ENCODE measurements at regions not wholly inside any gene's neighbourhood (a gene's known extent, or its start where the extent isn't known, plus 50 kb on each side); places are given as distances from the start of the nearest gene placed in this dataset.
"Not testable (repeated sequence)": the region's sequence is repeated elsewhere in the genome, so short reads cannot be mapped to it uniquely, and the experiment has no call there.

DNA sequence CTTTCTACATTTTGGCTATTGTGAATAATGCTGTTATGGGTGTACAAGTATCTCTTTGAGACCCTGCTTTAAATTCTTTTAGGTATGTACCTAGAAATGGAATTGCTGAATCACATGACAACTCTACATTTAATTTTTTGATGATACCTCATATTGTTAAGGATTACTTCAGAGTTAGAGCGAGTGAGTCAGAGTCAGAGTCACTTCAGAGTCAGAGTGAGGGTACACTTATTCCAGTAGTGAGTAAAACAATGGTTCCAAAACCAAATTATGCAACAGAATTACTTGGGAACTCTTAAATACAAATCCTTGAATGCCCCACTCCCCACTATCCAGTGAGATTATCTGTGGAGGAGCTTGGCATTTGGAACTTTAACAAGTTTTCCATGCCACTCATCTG, 50.3 kb upstream of the SNRK start:
- DNase-seq (ENCODE audit: low spot score in 2 of 2) (no peak), ATAC-seq (peak; percentile 67 to 77)
- Mint-ChIP-seq H3K9me3 (peaks cover 0 to 13% of the 10 kb centered on the region in 2 donors), H3K27ac (no peak overlapping the region), H3K36me3 (peaks cover 0 to 17% of the 10 kb centered on the region in 2 donors)

GRCh38 chr3:43233062-43233461, 53.3 kb upstream of the SNRK start:
- Mint-ChIP-seq H3K36me3 (peaks cover 2 to 4% of the 10 kb centered on the region in 2 donors), H3K27ac (peak overlapping the region in 1 of 2 donors; percentile 80), H3K9me3 (peaks cover 3 to 6% of the 10 kb centered on the region in 2 donors)
- no peak for ATAC-seq
- no peak for DNase-seq (ENCODE audit: low spot score in 2 of 2)

GRCh38 chr3:43231276-43232000, 54.9 kb upstream of the SNRK start:
- DNase-seq (ENCODE audit: low spot score in 2 of 2) (no peak), ATAC-seq (no peak)
- Mint-ChIP-seq H3K36me3 (peaks cover 15 to 19% of the 10 kb centered on the region in 2 donors), H3K27ac (no peak overlapping the region), H3K9me3 (peaks cover 12 to 16% of the 10 kb centered on the region in 2 donors)

- Mint-ChIP-seq H3K36me3 (peaks cover 15 to 25% of the 10 kb centered on the region in 2 donors), H3K9me3 (peaks cover 12 to 16% of the 10 kb centered on the region in 2 donors)
- not testable (repeated sequence) for DNase-seq (ENCODE audit: low spot score in 2 of 2); H3K27ac Mint-ChIP-seq; ATAC-seq
These were observed 56.5 kb upstream of the SNRK start for GRCh38 chr3:43229865-43230264.

DNA sequence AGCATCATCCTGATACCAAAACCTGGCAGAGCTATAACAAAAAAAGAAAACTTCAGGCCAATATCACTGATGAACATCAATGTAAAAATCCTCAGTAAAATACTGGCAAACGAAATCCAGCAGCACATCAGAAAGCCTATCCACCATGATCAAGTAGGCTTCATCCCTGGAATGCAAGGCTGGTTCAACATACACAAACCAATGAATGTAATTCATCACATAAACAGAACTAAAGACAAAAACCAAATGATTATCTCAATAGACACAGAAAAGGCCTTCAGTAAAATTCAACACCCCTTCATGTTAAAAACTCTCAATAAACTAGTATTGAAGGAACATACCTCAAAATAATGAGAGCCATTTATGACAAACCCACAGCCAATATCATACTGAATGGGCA, 58.7 kb upstream of the SNRK start:
- not testable (repeated sequence) for ATAC-seq
- peaks cover 15 to 25% of the 10 kb centered on the region in 2 donors for H3K36me3 Mint-ChIP-seq

DNA sequence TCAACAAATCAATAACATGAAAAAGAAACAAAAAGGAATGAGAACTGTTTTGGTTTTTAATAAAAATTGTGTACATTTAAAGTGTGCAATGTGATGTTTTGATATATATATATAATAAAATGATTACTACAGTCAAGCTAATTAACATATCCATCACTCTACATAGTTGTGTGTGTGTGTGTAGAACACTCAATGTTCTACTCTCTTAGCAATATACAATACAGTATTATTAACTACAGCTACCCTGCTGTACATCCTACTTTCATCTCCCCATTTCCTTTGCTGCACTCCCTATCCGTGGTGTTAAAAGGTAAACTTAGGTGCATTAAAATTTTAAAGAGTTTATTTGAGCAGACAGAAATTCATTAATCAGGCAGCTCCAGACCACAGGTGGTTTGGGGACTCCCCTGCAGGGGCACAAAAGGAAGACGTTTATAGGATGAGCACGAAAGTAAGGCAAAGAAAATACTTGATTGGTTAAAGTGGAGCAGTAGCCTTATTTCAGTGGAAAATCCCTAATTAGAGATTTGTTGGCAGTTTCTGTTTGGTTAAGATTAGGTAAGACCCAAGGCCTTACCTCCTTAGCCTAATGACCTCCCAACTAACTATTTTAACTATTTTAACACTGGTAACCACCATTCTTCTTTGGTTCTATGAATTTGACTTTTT, 61.8 kb upstream of the SNRK start:
- peak in 1 of 2 donors; percentile 64 for ATAC-seq
- DNase-seq (ENCODE audit: low spot score in 2 of 2) = no peak
- Mint-ChIP-seq H3K9me3 (peaks cover 9 to 21% of the 10 kb centered on the region in 2 donors), H3K36me3 (peaks cover 15 to 25% of the 10 kb centered on the region in 2 donors), H3K27ac (no peak overlapping the region)

More for the DNA sequence above, 58.7 kb upstream of the SNRK start:
- DNase-seq (ENCODE audit: low spot score in 2 of 2); H3K27ac Mint-ChIP-seq: not testable (repeated sequence)
- peaks cover 12 to 16% of the 10 kb centered on the region in 2 donors for H3K9me3 Mint-ChIP-seq

- Mint-ChIP-seq H3K36me3 (peaks cover 15 to 25% of the 10 kb centered on the region in 2 donors), H3K27ac (no peak overlapping the region), H3K9me3 (peaks cover 9 to 21% of the 10 kb centered on the region in 2 donors)
- ATAC-seq (no peak), DNase-seq (ENCODE audit: low spot score in 2 of 2) (no peak)
These were observed 62.5 kb upstream of the SNRK start for GRCh38 chr3:43223670-43224364.

DNA sequence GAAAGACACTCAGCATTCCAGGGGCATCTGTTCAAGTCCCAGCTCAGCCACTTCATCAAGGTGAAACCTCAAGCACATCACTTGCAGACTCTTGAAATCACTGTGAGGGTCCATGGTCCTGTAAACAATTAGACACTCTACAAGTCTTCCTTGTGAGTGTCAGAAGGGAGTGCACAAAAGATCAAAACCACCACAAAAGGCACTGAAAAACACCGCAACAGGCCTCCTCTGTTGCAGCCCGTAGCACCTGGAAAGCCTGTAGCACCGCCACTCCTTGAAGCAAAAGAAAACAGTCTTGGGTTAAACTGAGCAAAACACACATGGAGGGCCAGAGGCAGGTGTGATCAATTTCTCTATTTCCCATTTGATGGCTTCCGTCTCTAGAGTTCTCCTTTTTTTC, 63.8 kb upstream of the SNRK start:
- H3K27ac Mint-ChIP-seq = no peak overlapping the region
- peaks cover 8 to 17% of the 10 kb centered on the region in 2 donors for H3K36me3 Mint-ChIP-seq
- DNase-seq (ENCODE audit: low spot score in 2 of 2) = no peak

GRCh38 chr3:43221076-43221475, 65.3 kb upstream of the SNRK start:
- Mint-ChIP-seq H3K27ac (no peak overlapping the region), H3K36me3 (peaks cover 0 to 3% of the 10 kb centered on the region in 2 donors), H3K9me3 (peaks cover 0 to 5% of the 10 kb centered on the region in 2 donors)
- ATAC-seq (no peak), DNase-seq (ENCODE audit: low spot score in 2 of 2) (no peak)

More for the DNA sequence above, 63.8 kb upstream of the SNRK start:
- peak; percentile 43 to 61 for ATAC-seq
- peaks cover 1 to 13% of the 10 kb centered on the region in 2 donors for H3K9me3 Mint-ChIP-seq

GRCh38 chr3:43219616-43220015, 66.7 kb upstream of the SNRK start:
- Mint-ChIP-seq H3K36me3 (no peaks in the 10 kb centered on the region), H3K27ac (no peak overlapping the region), H3K9me3 (peaks cover 0 to 5% of the 10 kb centered on the region in 2 donors)
- DNase-seq (ENCODE audit: low spot score in 2 of 2) (no peak), ATAC-seq (no peak)

GRCh38 chr3:43218921-43219320, 67.4 kb upstream of the SNRK start:
- H3K27ac Mint-ChIP-seq = no peak overlapping the region
- ATAC-seq = no peak
- no peaks in the 10 kb centered on the region for H3K36me3 Mint-ChIP-seq
- DNase-seq (ENCODE audit: low spot score in 2 of 2) = no peak
- H3K9me3 Mint-ChIP-seq = peaks cover 0 to 5% of the 10 kb centered on the region in 2 donors

DNA sequence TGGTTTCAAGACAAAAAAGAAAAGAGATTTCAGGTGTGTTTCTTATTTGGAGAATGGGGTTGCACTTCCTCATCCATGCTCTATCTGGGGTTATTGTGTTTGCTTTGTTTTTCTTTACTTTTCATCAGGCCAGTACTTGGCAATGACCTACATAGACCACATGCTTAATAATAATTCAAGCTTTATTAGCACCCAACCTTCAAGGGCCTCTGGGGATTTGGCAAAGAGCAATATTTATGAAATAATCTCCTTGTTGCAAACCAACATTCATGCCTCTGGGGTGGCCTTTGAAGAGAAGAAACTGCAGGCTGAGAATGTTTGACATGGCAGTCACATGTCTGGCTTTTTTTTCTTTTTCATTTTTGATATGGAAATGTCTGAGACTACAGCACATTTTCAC, 68.2 kb upstream of the SNRK start:
- peaks cover 0 to 5% of the 10 kb centered on the region in 2 donors for H3K9me3 Mint-ChIP-seq

DNA sequence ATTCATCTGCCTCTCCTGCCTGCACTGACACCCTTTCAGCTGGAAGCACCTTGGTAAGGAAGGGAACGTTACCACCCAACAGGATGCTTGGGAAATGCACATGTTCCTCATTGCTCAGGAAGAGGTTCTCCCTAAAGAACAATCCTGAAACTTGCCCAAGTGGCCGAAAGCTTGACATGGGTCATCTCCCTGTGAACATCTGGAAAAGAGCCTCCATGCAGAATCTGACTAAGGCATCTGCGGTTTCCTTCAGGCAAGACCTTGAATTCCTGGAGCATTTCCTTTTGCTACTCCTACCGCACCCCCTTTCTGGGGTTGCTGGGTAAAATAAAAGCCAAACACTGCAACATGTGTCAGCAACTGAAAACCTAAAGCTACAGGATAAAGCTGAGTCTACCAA, 68.7 kb upstream of the SNRK start:
- ATAC-seq = no peak
- no peak for DNase-seq (ENCODE audit: low spot score in 2 of 2)
- H3K36me3 Mint-ChIP-seq = no peaks in the 10 kb centered on the region
- H3K9me3 Mint-ChIP-seq = peaks cover 0 to 5% of the 10 kb centered on the region in 2 donors
- H3K27ac Mint-ChIP-seq = no peak overlapping the region

More for the DNA sequence above, 68.2 kb upstream of the SNRK start:
- no peak for DNase-seq (ENCODE audit: low spot score in 2 of 2)
- ATAC-seq = no peak
- Mint-ChIP-seq H3K27ac (no peak overlapping the region), H3K36me3 (no peaks in the 10 kb centered on the region)

GRCh38 chr3:43217206-43217605, 69.1 kb upstream of the SNRK start:
- H3K36me3 Mint-ChIP-seq = no peaks in the 10 kb centered on the region
- H3K27ac Mint-ChIP-seq = peak overlapping the region in 1 of 2 donors; percentile 5
- ATAC-seq (no peak), DNase-seq (ENCODE audit: low spot score in 2 of 2) (no peak)
- peaks cover 0 to 5% of the 10 kb centered on the region in 2 donors for H3K9me3 Mint-ChIP-seq

- no peak overlapping the region for H3K27ac Mint-ChIP-seq
- DNase-seq (ENCODE audit: low spot score in 2 of 2) = no peak
- H3K9me3 Mint-ChIP-seq = peaks cover 0 to 3% of the 10 kb centered on the region in 2 donors
- ATAC-seq = no peak
- H3K36me3 Mint-ChIP-seq = no peaks in the 10 kb centered on the region
These were observed 70.6 kb upstream of the SNRK start for GRCh38 chr3:43215663-43216275.

DNA sequence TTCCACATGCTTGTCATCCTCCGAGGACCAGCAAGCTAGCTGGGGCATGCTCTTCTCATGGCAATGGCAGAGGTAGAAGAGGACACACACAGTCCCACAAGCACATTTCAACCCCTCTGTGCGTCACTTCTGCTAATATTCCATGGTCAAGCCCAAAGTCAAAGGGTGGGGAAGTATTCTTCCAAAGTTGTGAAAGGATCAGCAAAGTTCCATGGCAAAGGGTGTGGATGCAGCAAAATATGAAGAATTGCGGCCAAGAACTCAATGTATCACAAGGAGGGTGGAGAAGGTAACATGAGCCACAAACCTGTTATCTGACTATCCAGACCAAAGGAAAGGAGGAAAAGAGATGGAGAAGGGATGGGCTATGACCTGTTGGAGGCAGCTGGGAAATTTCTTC, 71.2 kb upstream of the SNRK start:
- H3K27ac Mint-ChIP-seq = no peak overlapping the region
- ATAC-seq (no peak), DNase-seq (ENCODE audit: low spot score in 2 of 2) (no peak)
- H3K36me3 Mint-ChIP-seq = no peaks in the 10 kb centered on the region
- no peaks in the 10 kb centered on the region for H3K9me3 Mint-ChIP-seq

DNA sequence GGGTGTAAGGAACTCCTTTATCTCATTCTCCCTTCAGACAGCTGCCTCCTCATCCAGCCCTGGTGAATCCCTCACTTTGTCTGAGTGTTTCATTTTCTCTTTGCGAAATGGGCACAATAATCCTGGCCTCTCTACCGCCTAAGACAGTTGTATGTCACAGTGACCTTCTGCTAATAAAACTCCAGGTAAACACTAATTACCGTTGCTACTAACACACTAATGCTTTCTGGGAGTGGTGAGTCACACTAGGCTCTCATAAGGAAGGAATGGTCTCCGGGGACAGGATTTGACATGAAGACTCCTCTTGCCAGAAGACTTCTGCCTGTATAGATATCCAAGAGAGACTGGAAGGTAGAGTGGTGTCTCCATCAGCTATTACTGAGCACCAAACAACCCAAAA, 71.7 kb upstream of the SNRK start:
- no peaks in the 10 kb centered on the region for H3K9me3 Mint-ChIP-seq
- no peak overlapping the region for H3K27ac Mint-ChIP-seq
- H3K36me3 Mint-ChIP-seq = no peaks in the 10 kb centered on the region
- ATAC-seq = no peak
- DNase-seq (ENCODE audit: low spot score in 2 of 2) = no peak
